Daoy (cell line): ENCODE measurements at regions not wholly inside any gene's neighbourhood (a gene's known extent, or its start where the extent isn't known, plus 50 kb on each side); places are given as distances from the start of the nearest gene placed in this dataset.
"Not testable (repeated sequence)": the region's sequence is repeated elsewhere in the genome, so short reads cannot be mapped to it uniquely, and the experiment has no call there.

Experiments
- DNase-seq: peaks from one replicate; pipeline ENCODE4 v3.0.0-alpha.2; 2015; ENCODE audit warnings: low read depth

DNA sequence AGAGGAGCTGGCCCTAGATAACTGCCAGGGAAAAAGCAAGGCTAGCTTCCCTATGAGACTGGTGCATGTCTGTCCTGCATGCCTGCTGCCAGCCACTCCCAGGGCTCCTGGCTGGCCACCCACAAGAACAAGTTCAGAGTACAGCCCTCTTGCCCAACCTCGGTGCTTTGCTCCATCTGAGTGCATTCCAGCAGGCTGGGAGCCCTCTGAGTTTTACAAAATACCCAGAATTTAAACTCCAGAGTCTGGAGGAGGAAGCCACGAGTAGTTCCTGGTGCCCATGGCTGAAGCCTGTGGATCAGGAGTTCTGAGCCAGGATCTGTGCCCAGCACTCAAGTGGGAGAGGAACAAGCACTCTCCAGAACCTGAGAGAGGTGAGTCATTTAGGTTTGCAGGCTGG, 111.6 kb downstream of the MAGEE2 start:
- no peak for DNase-seq

GRCh38 chrX:75655627-75656026, 129.4 kb downstream of the MAGEE2 start:
- no peak for DNase-seq

DNA sequence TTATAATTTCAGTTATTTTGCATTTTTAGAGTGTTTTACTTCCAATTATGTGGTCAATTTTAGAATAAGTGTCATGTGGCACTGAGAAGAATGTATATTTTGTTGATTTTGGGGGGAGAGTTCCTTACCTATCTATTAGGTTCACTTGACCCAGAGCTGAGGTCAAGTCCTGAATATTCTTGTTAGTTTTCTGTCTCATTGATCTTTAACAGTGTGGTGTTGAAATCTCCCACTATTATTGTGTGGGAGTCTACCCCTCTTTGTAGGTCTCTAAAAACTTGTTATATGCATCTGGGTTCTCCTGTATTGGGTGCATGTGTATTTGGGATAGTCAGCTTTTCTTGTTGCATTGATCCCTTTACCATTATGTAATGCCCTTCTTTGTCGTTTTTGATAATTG, 127.0 kb upstream of the ZDHHC15 start:
- DNase-seq: no peak

GRCh38 chrX:75648803-75649588, 126.2 kb upstream of the ZDHHC15 start:
- no peak for DNase-seq

DNA sequence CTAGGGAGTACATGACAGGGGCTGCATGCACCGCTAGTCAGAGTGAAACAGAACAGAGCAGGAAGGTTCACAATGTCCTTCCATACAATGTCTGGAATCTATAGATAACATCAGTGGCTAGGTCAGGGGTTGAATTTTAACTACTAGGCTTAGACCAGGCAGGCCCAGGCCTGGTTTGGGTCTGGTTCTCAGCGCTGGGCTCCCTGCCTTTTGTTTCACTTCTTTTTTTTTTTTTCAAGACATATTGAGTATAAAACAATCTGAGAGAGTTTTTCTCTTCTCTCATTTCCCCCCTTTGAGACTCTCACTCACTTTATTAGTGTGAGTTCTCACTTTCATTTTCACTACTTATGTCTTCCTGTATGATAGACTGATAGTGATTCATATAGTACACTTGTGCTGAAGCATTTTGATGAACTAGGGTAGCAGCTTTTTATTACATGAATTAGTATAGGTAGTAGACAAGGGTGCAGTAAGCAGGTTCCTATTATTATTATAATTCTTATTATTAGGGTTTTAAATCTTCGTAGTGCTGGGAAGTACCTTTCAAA, 120.0 kb upstream of the ZDHHC15 start:
- no peak for DNase-seq

GRCh38 chrX:75638332-75638731, 115.5 kb upstream of the ZDHHC15 start:
- DNase-seq: no peak

DNA sequence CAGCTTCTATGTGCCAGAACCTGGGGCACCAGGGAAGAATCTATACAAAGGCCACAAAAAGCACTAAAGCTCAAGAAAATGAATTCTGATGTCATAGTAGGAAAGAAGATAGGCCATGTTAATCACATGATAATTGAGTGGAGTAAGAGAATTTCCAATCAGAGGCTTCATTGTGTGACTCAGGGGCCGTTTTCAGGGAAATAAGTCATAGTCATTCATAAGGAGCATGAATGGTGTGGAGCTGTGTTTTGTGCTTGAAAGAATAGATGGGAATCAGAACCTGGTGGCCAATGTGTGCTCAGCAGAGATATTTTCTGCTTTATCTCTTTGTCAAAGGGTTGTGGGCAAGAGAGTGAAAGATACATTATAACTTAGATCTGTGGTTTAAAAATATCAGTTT, 102.4 kb upstream of the ZDHHC15 start:
- DNase-seq: no peak

DNA sequence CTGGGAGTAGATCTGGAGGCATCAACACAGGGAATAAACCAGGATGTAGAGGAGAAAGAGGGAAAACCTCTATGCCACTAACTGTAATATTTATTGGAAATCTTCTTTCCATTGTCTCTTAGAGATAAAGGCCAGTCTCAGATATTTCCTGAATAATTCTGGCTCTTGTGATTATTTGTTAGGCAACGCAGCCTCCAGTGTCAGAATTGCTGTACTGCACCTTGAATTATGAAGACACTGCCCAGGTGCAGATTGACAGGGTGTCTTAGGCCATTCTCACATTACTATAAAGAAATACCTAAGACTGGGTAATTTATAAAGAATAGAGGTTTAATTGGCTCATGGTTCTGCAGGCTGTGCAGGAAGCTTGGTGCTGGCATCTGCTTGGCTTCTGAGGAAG, 100.7 kb upstream of the ZDHHC15 start:
- DNase-seq: no peak

GRCh38 chrX:75609406-75609805, 86.6 kb upstream of the ZDHHC15 start:
- DNase-seq: no peak

DNA sequence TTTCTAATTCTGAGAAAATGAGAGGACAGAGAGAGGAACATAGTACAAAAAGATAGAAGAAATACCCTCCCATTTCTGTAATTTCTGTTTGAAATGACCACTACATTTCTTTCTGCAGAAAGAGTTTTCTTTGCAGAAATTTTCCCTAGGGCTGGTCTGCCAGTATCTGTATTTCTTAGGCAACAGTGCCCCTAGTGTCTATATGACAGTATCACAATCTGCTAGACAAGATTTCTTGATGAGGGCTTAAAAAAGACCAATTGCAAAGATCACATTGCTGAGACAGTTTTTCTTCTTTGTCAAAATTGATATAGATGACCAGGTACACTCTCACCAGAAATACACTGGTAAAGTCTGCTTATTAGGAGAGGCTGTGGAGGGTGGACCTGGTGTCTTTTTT, 81.0 kb upstream of the ZDHHC15 start:
- peak; percentile 0 for DNase-seq

GRCh38 chrX:75602022-75602421, 79.2 kb upstream of the ZDHHC15 start:
- DNase-seq: not testable (repeated sequence)

DNA sequence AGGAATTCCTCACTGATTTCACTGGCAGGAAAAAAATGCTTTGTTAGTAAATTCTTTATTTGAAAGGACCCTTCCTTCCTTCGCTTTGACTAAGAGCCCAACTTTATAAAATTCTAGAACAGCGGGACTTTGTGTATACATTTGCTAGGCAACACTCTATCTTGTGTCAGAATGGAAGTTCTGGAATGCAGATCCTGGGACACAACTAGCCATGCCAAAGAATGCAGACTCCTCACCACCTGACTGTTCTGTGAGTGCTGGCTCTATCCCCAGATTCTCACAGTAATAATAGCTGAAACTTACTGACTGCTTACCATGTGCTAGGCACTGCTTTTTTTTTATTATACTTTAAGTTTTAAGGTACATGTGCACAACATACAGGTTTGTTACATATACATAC, 73.3 kb upstream of the ZDHHC15 start:
- no peak for DNase-seq

DNA sequence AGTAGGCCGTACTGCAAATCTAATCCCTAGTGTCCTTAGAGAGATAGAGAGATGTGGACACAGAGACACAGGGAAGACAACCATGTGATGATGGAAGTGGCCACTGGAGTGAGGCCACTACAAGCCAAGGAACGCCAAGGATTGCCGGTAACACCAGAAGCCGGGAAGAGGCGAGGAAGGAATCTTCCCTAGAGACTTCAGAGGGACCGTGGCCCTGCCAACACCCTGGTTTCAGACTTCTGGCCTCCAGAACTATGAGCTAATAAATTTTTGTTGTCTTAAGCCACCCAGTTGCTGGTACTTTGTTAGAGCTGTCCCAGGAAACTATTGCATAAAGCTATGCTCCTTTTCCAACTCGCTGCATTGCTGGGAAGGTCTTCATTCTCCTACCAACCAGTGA, 70.3 kb upstream of the ZDHHC15 start:
- not testable (repeated sequence) for DNase-seq

DNA sequence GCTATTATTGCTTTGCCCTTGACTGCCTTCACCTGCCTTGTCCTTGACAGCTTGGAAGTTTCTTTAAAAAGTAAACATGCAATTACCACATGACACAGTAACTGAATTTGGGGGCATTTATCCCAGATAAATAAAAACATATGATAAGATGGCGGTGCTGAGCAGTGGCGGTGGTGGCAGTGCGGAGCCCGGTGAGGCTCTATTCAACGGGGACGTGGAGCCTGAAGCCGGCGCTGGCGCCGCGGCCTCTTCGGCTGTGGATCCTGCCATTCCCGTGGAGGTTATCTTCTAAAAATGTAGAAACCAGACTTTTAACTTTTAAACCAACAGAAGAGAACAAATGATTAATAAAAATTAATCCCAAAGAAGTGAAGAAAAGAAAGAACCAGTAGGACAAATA, 59.7 kb upstream of the ZDHHC15 start:
- DNase-seq: no peak
